Choroid plexus epithelial cell (primary cell): ENCODE measurements at regions not wholly inside any gene's neighbourhood (a gene's known extent, or its start where the extent isn't known, plus 50 kb on each side); places are given as distances from the start of the nearest gene placed in this dataset.
"Not testable (repeated sequence)": the region's sequence is repeated elsewhere in the genome, so short reads cannot be mapped to it uniquely, and the experiment has no call there.

Experiments
- DNase-seq: peaks from one replicate; pipeline ENCODE4 v3.0.0-alpha.2; 2010; ENCODE audit warnings: low read depth
- H3K4me3 ChIP-seq: 2 replicates; pipeline ENCODE4 v1.5.1; 2011; ENCODE audit warnings: low read depth, mild to moderate bottlenecking, control low read depth, low read length, moderate library complexity
- TF ChIP-seq, protein P1 (sequence below): conservative IDR thresholded peaks from 2 replicates; pipeline ENCODE4 v1.5.1; 2011; ENCODE audit warnings: low read depth, mild to moderate bottlenecking, control low read depth, inconsistent platforms, low read length, moderate library complexity

DNA sequence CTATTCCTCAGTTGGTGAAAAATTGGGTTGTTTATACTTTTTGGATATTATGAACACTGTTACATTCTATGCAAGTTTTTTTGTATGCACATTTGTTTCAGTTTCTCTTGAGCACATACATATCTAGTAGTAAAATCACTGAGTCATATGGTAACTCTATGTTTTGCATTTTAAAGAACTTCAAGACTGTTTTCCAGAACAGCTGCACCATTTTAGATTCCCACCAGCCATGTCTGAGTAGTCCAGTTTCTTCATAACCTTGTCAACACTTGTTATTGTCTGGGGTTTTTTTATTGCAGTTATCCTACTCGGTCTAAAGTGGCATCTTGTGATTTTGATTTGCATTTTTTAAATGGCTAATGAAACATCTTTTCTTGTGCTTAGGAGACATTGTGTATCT is 100.3 kb upstream of the OTOS start:
- no peak for DNase-seq
- TF ChIP-seq, protein P1, sequence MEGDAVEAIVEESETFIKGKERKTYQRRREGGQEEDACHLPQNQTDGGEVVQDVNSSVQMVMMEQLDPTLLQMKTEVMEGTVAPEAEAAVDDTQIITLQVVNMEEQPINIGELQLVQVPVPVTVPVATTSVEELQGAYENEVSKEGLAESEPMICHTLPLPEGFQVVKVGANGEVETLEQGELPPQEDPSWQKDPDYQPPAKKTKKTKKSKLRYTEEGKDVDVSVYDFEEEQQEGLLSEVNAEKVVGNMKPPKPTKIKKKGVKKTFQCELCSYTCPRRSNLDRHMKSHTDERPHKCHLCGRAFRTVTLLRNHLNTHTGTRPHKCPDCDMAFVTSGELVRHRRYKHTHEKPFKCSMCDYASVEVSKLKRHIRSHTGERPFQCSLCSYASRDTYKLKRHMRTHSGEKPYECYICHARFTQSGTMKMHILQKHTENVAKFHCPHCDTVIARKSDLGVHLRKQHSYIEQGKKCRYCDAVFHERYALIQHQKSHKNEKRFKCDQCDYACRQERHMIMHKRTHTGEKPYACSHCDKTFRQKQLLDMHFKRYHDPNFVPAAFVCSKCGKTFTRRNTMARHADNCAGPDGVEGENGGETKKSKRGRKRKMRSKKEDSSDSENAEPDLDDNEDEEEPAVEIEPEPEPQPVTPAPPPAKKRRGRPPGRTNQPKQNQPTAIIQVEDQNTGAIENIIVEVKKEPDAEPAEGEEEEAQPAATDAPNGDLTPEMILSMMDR, result no peak
- no peak overlapping the region for H3K4me3 ChIP-seq

DNA sequence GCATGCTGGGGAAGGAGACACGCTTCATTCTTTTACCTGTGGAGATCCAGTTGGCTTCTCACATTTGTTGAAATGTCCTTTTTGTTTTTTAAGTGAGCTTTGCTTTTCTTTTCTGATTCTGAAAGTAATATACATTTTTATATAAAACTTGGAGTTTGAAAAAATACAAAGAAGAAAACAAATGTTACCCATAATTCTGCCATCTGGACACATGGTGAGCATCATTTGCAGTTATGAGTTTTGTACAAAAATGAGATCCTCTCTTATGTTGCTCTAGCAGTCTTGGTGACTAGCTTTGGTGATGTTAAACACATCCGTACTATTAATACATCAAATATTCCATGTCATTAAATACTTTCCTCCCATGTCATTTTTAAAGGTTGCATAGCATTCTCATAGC is 101.1 kb upstream of the OTOS start:
- H3K4me3 ChIP-seq, result no peak overlapping the region
- TF ChIP-seq, protein P1, result no peak
- no peak for DNase-seq

GRCh38 chr2:240243049-240243448 is 102.6 kb upstream of the OTOS start:
- not testable (repeated sequence) for H3K4me3 ChIP-seq, DNase-seq

- no peak overlapping the region for H3K4me3 ChIP-seq
- DNase-seq, result no peak
- TF ChIP-seq, protein P1, result no peak
Measured at GRCh38 chr2:240244543-240244942, 104.1 kb upstream of the OTOS start.

- no peak overlapping the region for H3K4me3 ChIP-seq
- TF ChIP-seq, protein P1, result no peak
- DNase-seq, result no peak
Measured at GRCh38 chr2:240245184-240245583, 104.7 kb upstream of the OTOS start.

GRCh38 chr2:240245706-240246105 is 105.2 kb upstream of the OTOS start:
- TF ChIP-seq, protein P1, result peak; percentile 23
- peak; percentile 61 for DNase-seq

GRCh38 chr2:240246173-240246820 is 105.8 kb upstream of the OTOS start:
- no peak for DNase-seq
- TF ChIP-seq, protein P1, result no peak

More at GRCh38 chr2:240245706-240246105, 105.2 kb upstream of the OTOS start:
- H3K4me3 ChIP-seq, result no peak overlapping the region

More at GRCh38 chr2:240246173-240246820, 105.8 kb upstream of the OTOS start:
- H3K4me3 ChIP-seq, result no peak overlapping the region
